ENCODE measurements at regions not wholly inside any gene's neighbourhood (a gene's known extent, or its start where the extent isn't known, plus 50 kb on each side); places are given as distances from the start of the nearest gene placed in this dataset.

GRCh38 chr3:160130071-160130470 lies 95.2 kb upstream of the C3orf80 start:
- POLR2A ChIA-PET, result interaction anchor here (0.6 kb wide), 1 partner anchor 356 kb away, joined by 7 read pairs; no protein-coding TSS in a partner anchor
- no peaks in the 10 kb centered on the region for H3K36me3 Mint-ChIP-seq (ENCODE audit: insufficient read depth, unreplicated experiment)
- no peaks in the 10 kb centered on the region for H3K36me3 ChIP-seq (ENCODE audit: control insufficient read depth, insufficient read depth, low read length)
- no peak overlapping the region for H3K27ac Mint-ChIP-seq (ENCODE audit: unreplicated experiment)
- peaks cover 14% of the 10 kb centered on the region; the same call in 1 of the 2 replicates for H3K4me1 ChIP-seq
- no peak for DNase-seq
- intact Hi-C loops (cut with micrococcal nuclease; ENCODE audit: unreplicated experiment), result no loop called here
- no peak overlapping the region for H3K4me3 ChIP-seq (ENCODE audit: low read depth, low read length)
- H3K9me3 ChIP-seq, result no peaks in the 10 kb centered on the region
- H3K27me3 ChIP-seq (replicated peaks; ENCODE audit: control insufficient read depth, insufficient read depth, low read length), result no peaks in the 10 kb centered on the region
- no peaks in the 10 kb centered on the region for H3K27me3 Mint-ChIP-seq (ENCODE audit: insufficient read depth, unreplicated experiment)
- no peak for TF ChIP-seq CTCF (IDR thresholded peaks at IDR 0.05; ENCODE audit: insufficient read depth in 1 of 2, low read depth in 1 of 2, low read length in 1 of 2, severe bottlenecking in 1 of 2, unreplicated experiment in 1 of 2)
- BruUV-seq (replicated peaks), result no TSS peak
- H3K4me3 Mint-ChIP-seq (ENCODE audit: unreplicated experiment), result no peak overlapping the region
- CTCF ChIA-PET, result no interaction called here
- H3K4me1 Mint-ChIP-seq (ENCODE audit: low read depth, unreplicated experiment), result peaks cover 34% of the 10 kb centered on the region
- H3K9me3 Mint-ChIP-seq (ENCODE audit: unreplicated experiment), result no peaks in the 10 kb centered on the region

DNA sequence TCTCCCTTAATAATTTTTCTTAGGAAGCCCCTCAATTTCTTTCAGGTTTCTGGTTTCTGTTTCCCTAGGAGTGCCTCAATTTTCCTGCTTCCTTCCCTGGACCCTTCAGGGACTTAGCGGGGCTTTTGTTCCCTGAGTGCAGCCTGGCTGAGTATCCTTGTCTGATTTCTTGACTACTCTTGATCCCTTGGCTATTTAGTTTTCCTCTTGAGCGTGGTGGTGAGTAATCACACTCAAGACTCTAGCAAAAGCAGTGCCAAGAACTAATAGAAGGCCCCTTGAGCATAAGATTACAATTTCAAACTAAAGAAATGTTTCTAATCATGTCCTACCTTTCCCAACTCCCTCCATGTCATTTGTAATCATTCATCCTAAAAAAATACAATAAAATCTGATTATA lies 94.3 kb upstream of the C3orf80 start:
- H3K9me3 Mint-ChIP-seq (ENCODE audit: unreplicated experiment), result no peaks in the 10 kb centered on the region
- no TSS peak for BruUV-seq (replicated peaks)
- Histone ChIP-seq H3K9me3 (no peaks in the 10 kb centered on the region), H3K4me1 (peaks cover 14% of the 10 kb centered on the region; the same call in 1 of the 2 replicates), H3K36me3 (ENCODE audit: control insufficient read depth, insufficient read depth, low read length) (no peaks in the 10 kb centered on the region), H3K27me3 (replicated peaks; ENCODE audit: control insufficient read depth, insufficient read depth, low read length) (no peaks in the 10 kb centered on the region), H3K4me3 (ENCODE audit: low read depth, low read length) (no peak overlapping the region)
- H3K27me3 Mint-ChIP-seq (ENCODE audit: insufficient read depth, unreplicated experiment), result no peaks in the 10 kb centered on the region
- DNase-seq, result no peak
- no peak overlapping the region for H3K4me3 Mint-ChIP-seq (ENCODE audit: unreplicated experiment)
- ChIA-PET POLR2A (no interaction called here), CTCF (no interaction called here)
- intact Hi-C loops (cut with micrococcal nuclease; ENCODE audit: unreplicated experiment), result no loop called here
- TF ChIP-seq CTCF (IDR thresholded peaks at IDR 0.05; ENCODE audit: insufficient read depth in 1 of 2, low read depth in 1 of 2, low read length in 1 of 2, severe bottlenecking in 1 of 2, unreplicated experiment in 1 of 2), result no peak
- no peaks in the 10 kb centered on the region for H3K36me3 Mint-ChIP-seq (ENCODE audit: insufficient read depth, unreplicated experiment)
- peaks cover 30% of the 10 kb centered on the region for H3K4me1 Mint-ChIP-seq (ENCODE audit: low read depth, unreplicated experiment)
- H3K27ac Mint-ChIP-seq (ENCODE audit: unreplicated experiment), result no peak overlapping the region

DNA sequence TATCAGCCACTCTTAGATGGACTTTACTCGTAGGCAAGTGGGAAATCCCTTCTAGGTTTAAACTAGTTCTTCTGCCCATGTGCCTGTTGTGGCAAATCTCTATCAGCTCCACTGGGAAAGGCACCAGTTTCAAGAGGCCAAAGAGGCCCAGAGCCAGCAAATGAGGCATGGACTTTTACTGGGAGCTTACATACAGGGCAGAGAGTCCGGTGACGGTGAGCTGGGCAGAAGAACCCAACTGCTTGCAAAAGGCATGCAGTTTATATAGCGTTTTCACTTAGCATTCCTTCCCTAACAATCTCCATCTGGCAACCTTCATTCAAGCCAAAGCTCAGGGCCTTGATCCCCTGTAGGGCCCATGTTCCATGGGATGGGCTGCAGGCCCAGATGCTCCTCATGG lies 93.0 kb upstream of the C3orf80 start:
- Mint-ChIP-seq H3K27ac (ENCODE audit: unreplicated experiment) (no peak overlapping the region), H3K36me3 (ENCODE audit: insufficient read depth, unreplicated experiment) (no peaks in the 10 kb centered on the region), H3K9me3 (ENCODE audit: unreplicated experiment) (no peaks in the 10 kb centered on the region), H3K4me1 (ENCODE audit: low read depth, unreplicated experiment) (peaks cover 21% of the 10 kb centered on the region), H3K4me3 (ENCODE audit: unreplicated experiment) (no peak overlapping the region), H3K27me3 (ENCODE audit: insufficient read depth, unreplicated experiment) (no peaks in the 10 kb centered on the region)
- H3K27me3 ChIP-seq (replicated peaks; ENCODE audit: control insufficient read depth, insufficient read depth, low read length), result no peaks in the 10 kb centered on the region
- intact Hi-C loops (cut with micrococcal nuclease; ENCODE audit: unreplicated experiment), result no loop called here
- ChIA-PET CTCF (no interaction called here), POLR2A (no interaction called here)
- no peak overlapping the region for H3K4me3 ChIP-seq (ENCODE audit: low read depth, low read length)
- H3K9me3 ChIP-seq, result no peaks in the 10 kb centered on the region
- DNase-seq, result no peak
- peaks cover 11% of the 10 kb centered on the region; the same call in 1 of the 2 replicates for H3K4me1 ChIP-seq
- H3K36me3 ChIP-seq (ENCODE audit: control insufficient read depth, insufficient read depth, low read length), result no peaks in the 10 kb centered on the region
- no peak for TF ChIP-seq CTCF (IDR thresholded peaks at IDR 0.05; ENCODE audit: insufficient read depth in 1 of 2, low read depth in 1 of 2, low read length in 1 of 2, severe bottlenecking in 1 of 2, unreplicated experiment in 1 of 2)
- no TSS peak for BruUV-seq (replicated peaks)
